ENCODE measurements at regions not wholly inside any gene's neighbourhood (a gene's known extent, or its start where the extent isn't known, plus 50 kb on each side); places are given as distances from the start of the nearest gene placed in this dataset.

GRCh38 chr12:38102197-38102596 is 214.4 kb upstream of the ALG10B start:
- no peak for TF ChIP-seq CTCF (IDR thresholded peaks at IDR 0.05)

GRCh38 chr12:38110026-38110699 is 206.4 kb upstream of the ALG10B start:
- TF ChIP-seq CTCF (IDR thresholded peaks at IDR 0.05), result no peak

- no peak for TF ChIP-seq CTCF (IDR thresholded peaks at IDR 0.05)
These were observed 202.6 kb upstream of the ALG10B start for GRCh38 chr12:38113991-38114390.

GRCh38 chr12:38116968-38117367 is 199.6 kb upstream of the ALG10B start:
- no peak for TF ChIP-seq CTCF (IDR thresholded peaks at IDR 0.05)

GRCh38 chr12:38118632-38119031 is 197.9 kb upstream of the ALG10B start:
- no peak for TF ChIP-seq CTCF (IDR thresholded peaks at IDR 0.05)

- TF ChIP-seq CTCF (IDR thresholded peaks at IDR 0.05), result no peak
These were observed 196.1 kb upstream of the ALG10B start for GRCh38 chr12:38120438-38120837.

GRCh38 chr12:38123566-38124246 is 192.9 kb upstream of the ALG10B start:
- TF ChIP-seq CTCF (IDR thresholded peaks at IDR 0.05), result no peak
